ENCODE measurements at regions not wholly inside any gene's neighbourhood (a gene's known extent, or its start where the extent isn't known, plus 50 kb on each side); places are given as distances from the start of the nearest gene placed in this dataset.
A peak's percentile ranks its signal among the peaks of the same experiment; 100 is the strongest.

- H3K27ac ChIP-seq (ENCODE audit: low read depth in 1 of 2, low read length in 1 of 2): no peak overlapping the region
- H3K27me3 ChIP-seq (ENCODE audit: control insufficient read depth in 3 of 3, insufficient read depth in 3 of 3, low read length in 2 of 3): no peaks in the 10 kb centered on the region
- TF ChIP-seq CTCF (IDR thresholded peaks at IDR 0.05; ENCODE audit: control extremely low read depth, extremely low read depth): no peak
- WGBS, 2 donors: 19 to 45% methylated on average over 2 of the region's 2 CpGs
- ATAC-seq (ENCODE audit: insufficient read depth, low FRiP score) (no peak), DNase-seq (peak in 2 of 3 donors; percentile 9 to 23)
- no peak overlapping the region for H3K9ac ChIP-seq (ENCODE audit: insufficient read depth in 1 of 2, low read length in 2 of 2)
- H3K4me1 ChIP-seq (ENCODE audit: control insufficient read depth in 5 of 5, insufficient read depth in 5 of 5, low read length in 5 of 5): peaks cover 0 to 4% (median 0%) of the 10 kb centered on the region in 5 donors
- no peaks in the 10 kb centered on the region for H3K9me3 ChIP-seq (ENCODE audit: control insufficient read depth in 4 of 4, insufficient read depth in 3 of 4, low read length in 3 of 4)
- no peaks in the 10 kb centered on the region for H3K36me3 ChIP-seq (ENCODE audit: control insufficient read depth in 4 of 4, insufficient read depth in 4 of 4, low read length in 4 of 4)
- H3K4me3 ChIP-seq: no peak overlapping the region
Measured at GRCh38 chr11:101323997-101324396, 194.4 kb upstream of the PGR start.

GRCh38 chr11:101321222-101321621 lies 191.6 kb upstream of the PGR start:
- H3K27me3 ChIP-seq (ENCODE audit: control insufficient read depth in 3 of 3, insufficient read depth in 3 of 3, low read length in 2 of 3): no peaks in the 10 kb centered on the region
- 62 to 75% methylated on average over 3 of the region's 3 CpGs for WGBS, 2 donors
- TF ChIP-seq CTCF (IDR thresholded peaks at IDR 0.05; ENCODE audit: control extremely low read depth, extremely low read depth): no peak
- peak; percentile 73 for ATAC-seq (ENCODE audit: insufficient read depth, low FRiP score)
- H3K27ac ChIP-seq (ENCODE audit: low read depth in 1 of 2, low read length in 1 of 2): peak overlapping the region in 1 of 2 donors; percentile 33
- H3K9ac ChIP-seq (ENCODE audit: insufficient read depth in 1 of 2, low read length in 2 of 2): no peak overlapping the region
- H3K9me3 ChIP-seq (ENCODE audit: control insufficient read depth in 4 of 4, insufficient read depth in 3 of 4, low read length in 3 of 4): no peaks in the 10 kb centered on the region
- H3K36me3 ChIP-seq (ENCODE audit: control insufficient read depth in 4 of 4, insufficient read depth in 4 of 4, low read length in 4 of 4): no peaks in the 10 kb centered on the region
- no peak overlapping the region for H3K4me3 ChIP-seq
- peaks cover 0 to 4% (median 0%) of the 10 kb centered on the region in 5 donors for H3K4me1 ChIP-seq (ENCODE audit: control insufficient read depth in 5 of 5, insufficient read depth in 5 of 5, low read length in 5 of 5)
- no peak for DNase-seq

- DNase-seq: no peak
- WGBS, 2 donors: 78 to 83% methylated on average over 3 of the region's 3 CpGs
- Histone ChIP-seq H3K9me3 (ENCODE audit: control insufficient read depth in 4 of 4, insufficient read depth in 3 of 4, low read length in 3 of 4) (no peaks in the 10 kb centered on the region), H3K27ac (ENCODE audit: low read depth in 1 of 2, low read length in 1 of 2) (no peak overlapping the region), H3K9ac (ENCODE audit: insufficient read depth in 1 of 2, low read length in 2 of 2) (no peak overlapping the region), H3K4me1 (ENCODE audit: control insufficient read depth in 5 of 5, insufficient read depth in 5 of 5, low read length in 5 of 5) (no peaks in the 10 kb centered on the region), H3K27me3 (ENCODE audit: control insufficient read depth in 3 of 3, insufficient read depth in 3 of 3, low read length in 2 of 3) (no peaks in the 10 kb centered on the region), H3K36me3 (ENCODE audit: control insufficient read depth in 4 of 4, insufficient read depth in 4 of 4, low read length in 4 of 4) (no peaks in the 10 kb centered on the region), H3K4me3 (no peak overlapping the region)
- no peak for ATAC-seq (ENCODE audit: insufficient read depth, low FRiP score)
- no peak for TF ChIP-seq CTCF (IDR thresholded peaks at IDR 0.05; ENCODE audit: control extremely low read depth, extremely low read depth)
Measured at GRCh38 chr11:101306721-101307120, 177.1 kb upstream of the PGR start.

GRCh38 chr11:101305496-101305895 lies 175.9 kb upstream of the PGR start:
- 84 to 93% methylated on average over 1 of the region's 1 CpG for WGBS, 2 donors
- ATAC-seq (ENCODE audit: insufficient read depth, low FRiP score): no peak
- no peak for TF ChIP-seq CTCF (IDR thresholded peaks at IDR 0.05; ENCODE audit: control extremely low read depth, extremely low read depth)

More at GRCh38 chr11:101305496-101305895, 175.9 kb upstream of the PGR start:
- H3K4me1 ChIP-seq (ENCODE audit: control insufficient read depth in 5 of 5, insufficient read depth in 5 of 5, low read length in 5 of 5): no peaks in the 10 kb centered on the region
- no peak overlapping the region for H3K4me3 ChIP-seq
- H3K27me3 ChIP-seq (ENCODE audit: control insufficient read depth in 3 of 3, insufficient read depth in 3 of 3, low read length in 2 of 3): no peaks in the 10 kb centered on the region
- H3K36me3 ChIP-seq (ENCODE audit: control insufficient read depth in 4 of 4, insufficient read depth in 4 of 4, low read length in 4 of 4): no peaks in the 10 kb centered on the region
- DNase-seq: no peak
- H3K27ac ChIP-seq (ENCODE audit: low read depth in 1 of 2, low read length in 1 of 2): no peak overlapping the region
- H3K9me3 ChIP-seq (ENCODE audit: control insufficient read depth in 4 of 4, insufficient read depth in 3 of 4, low read length in 3 of 4): no peaks in the 10 kb centered on the region
- H3K9ac ChIP-seq (ENCODE audit: insufficient read depth in 1 of 2, low read length in 2 of 2): no peak overlapping the region
